ENCODE measurements at regions not wholly inside any gene's neighbourhood (a gene's known extent, or its start where the extent isn't known, plus 50 kb on each side); places are given as distances from the start of the nearest gene placed in this dataset.

- Histone ChIP-seq H3K4me3 (replicated peaks in 1 of 3; ENCODE audit: insufficient read depth in 1 of 3, low read depth in 1 of 3, low read length in 3 of 3) (no peak overlapping the region), H3K9me3 (replicated peaks; ENCODE audit: control insufficient read depth, insufficient read depth, low read length) (no peaks in the 10 kb centered on the region), H3K36me3 (ENCODE audit: control insufficient read depth in 2 of 2, extremely low read depth in 1 of 2, insufficient read depth in 2 of 2, low read length in 2 of 2) (no peaks in the 10 kb centered on the region), H3K9ac (replicated peaks; ENCODE audit: extremely low read depth, insufficient read depth, low read length) (no peak overlapping the region), H3K79me2 (ENCODE audit: control insufficient read depth, insufficient read depth, low read length) (no peaks in the 10 kb centered on the region), H3K4me2 (ENCODE audit: insufficient read depth, low read length) (no peak overlapping the region), H3K27ac (ENCODE audit: insufficient read depth, low read depth, low read length) (no peak overlapping the region), H4K20me1 (replicated peaks; ENCODE audit: control insufficient read depth, extremely low read depth, insufficient read depth, low read length) (no peaks in the 10 kb centered on the region), H3K9me1 (replicated peaks; ENCODE audit: control insufficient read depth, extremely low read depth, insufficient read depth, low read length) (no peaks in the 10 kb centered on the region), H3K4me1 (ENCODE audit: control insufficient read depth, extremely low read depth, insufficient read depth, low read length) (no peaks in the 10 kb centered on the region), H3K27me3 (ENCODE audit: control insufficient read depth in 2 of 2, insufficient read depth in 2 of 2, low read length in 2 of 2) (no peaks in the 10 kb centered on the region), H2AFZ (ENCODE audit: low read depth, low read length) (no peak overlapping the region)
- FAIRE-seq: no peak
- ChIA-PET CTCF (no interaction called here), POLR2A (no interaction called here)
- intact Hi-C loops (cut with micrococcal nuclease): loop anchor here (5.0 kb wide), 1 partner anchor 1904 kb away; no protein-coding TSS in a partner anchor
- TF ChIP-seq CTCF (IDR thresholded peaks at IDR 0.05; ENCODE audit: extremely low read depth in 1 of 2, insufficient read depth in 1 of 2, low read depth in 1 of 2, low read length in 2 of 2) (no peak), POLR2A (IDR thresholded peaks at IDR 0.05; ENCODE audit: low read depth, low read length) (no peak), MYC (IDR thresholded peaks at IDR 0.05; ENCODE audit: low read depth, low read length) (no peak), EZH2 (IDR thresholded peaks at IDR 0.05; ENCODE audit: borderline replicate concordance, low read depth, low read length, severe bottlenecking) (no peak), POLR2AphosphoS5 (IDR thresholded peaks at IDR 0.05; ENCODE audit: insufficient read depth, low read depth, low read length) (no peak), GATA2 (IDR thresholded peaks at IDR 0.05; ENCODE audit: insufficient read depth, insufficient read length, low read depth, low read length) (no peak)
- TF ChIP-seq, protein P1, sequence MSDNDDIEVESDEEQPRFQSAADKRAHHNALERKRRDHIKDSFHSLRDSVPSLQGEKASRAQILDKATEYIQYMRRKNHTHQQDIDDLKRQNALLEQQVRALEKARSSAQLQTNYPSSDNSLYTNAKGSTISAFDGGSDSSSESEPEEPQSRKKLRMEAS (IDR thresholded peaks at IDR 0.05; ENCODE audit: insufficient read depth, insufficient read length): no peak
- no TSS peak for BruUV-seq (replicated peaks)
- DNase-seq (ENCODE audit: low read depth, low spot score): no peak
- dilution Hi-C loops (cut with MboI; ENCODE audit: extremely low pct_ligation_motif_present, low sequenced_read_pairs): no loop called here
Measured at GRCh38 chr5:164941132-164941531, 1435.7 kb downstream of the MAT2B start.

Measured in endothelial cell of umbilical vein (primary cell).